GM20000 (cell line): ENCODE measurements at regions not wholly inside any gene's neighbourhood (a gene's known extent, or its start where the extent isn't known, plus 50 kb on each side); places are given as distances from the start of the nearest gene placed in this dataset.

Experiments used
- DNase-seq: peaks from one replicate; pipeline ENCODE4 v3.0.0; 2012; ENCODE audit warnings: low spot score
- CTCF ChIP-seq: IDR thresholded peaks from 2 replicates; pipeline ENCODE4 v1.5.1; 2012; ENCODE audit warnings: mild to moderate bottlenecking, control low read depth; ENCODE audit errors: extremely low read depth, missing control alignments

- TF ChIP-seq CTCF = no peak
- DNase-seq = no peak
Observed at GRCh38 chr16:74232806-74233465, 63.7 kb upstream of the PSMD7 start.

GRCh38 chr16:74230126-74230525 is 66.5 kb upstream of the PSMD7 start:
- no peak for DNase-seq
- TF ChIP-seq CTCF = no peak

GRCh38 chr16:74226338-74226954 is 70.2 kb upstream of the PSMD7 start:
- no peak for DNase-seq
- TF ChIP-seq CTCF = no peak

- TF ChIP-seq CTCF = no peak
- DNase-seq = no peak
Observed at GRCh38 chr16:74224828-74225612, 71.6 kb upstream of the PSMD7 start.

GRCh38 chr16:74221828-74222227 is 74.8 kb upstream of the PSMD7 start:
- TF ChIP-seq CTCF = no peak
- no peak for DNase-seq

- no peak for TF ChIP-seq CTCF
- no peak for DNase-seq
Observed at GRCh38 chr16:74219706-74220105, 76.9 kb upstream of the PSMD7 start.

- TF ChIP-seq CTCF = no peak
Observed at GRCh38 chr16:74218871-74219270, 77.7 kb upstream of the PSMD7 start.

More at GRCh38 chr16:74218871-74219270, 77.7 kb upstream of the PSMD7 start:
- no peak for DNase-seq
